NAMALWA (cell line): ENCODE measurements at regions not wholly inside any gene's neighbourhood (a gene's known extent, or its start where the extent isn't known, plus 50 kb on each side); places are given as distances from the start of the nearest gene placed in this dataset.
"Not testable (repeated sequence)": the region's sequence is repeated elsewhere in the genome, so short reads cannot be mapped to it uniquely, and the experiment has no call there.

Experiments used
- DNase-seq: peaks from one replicate; pipeline ENCODE4 v3.0.0-alpha.2; 2015; ENCODE audit warnings: low spot score

- no peak for DNase-seq
Measured at GRCh38 chr4:166153548-166153947, 280.5 kb downstream of the TLL1 start.

- DNase-seq: peak; percentile 2
Measured at GRCh38 chr4:166162327-166162726, 289.3 kb downstream of the TLL1 start.

GRCh38 chr4:166165829-166166420, 292.9 kb downstream of the TLL1 start:
- peak; percentile 86 for DNase-seq

GRCh38 chr4:166169111-166169510, 296.1 kb downstream of the TLL1 start:
- peak; percentile 38 for DNase-seq

DNA sequence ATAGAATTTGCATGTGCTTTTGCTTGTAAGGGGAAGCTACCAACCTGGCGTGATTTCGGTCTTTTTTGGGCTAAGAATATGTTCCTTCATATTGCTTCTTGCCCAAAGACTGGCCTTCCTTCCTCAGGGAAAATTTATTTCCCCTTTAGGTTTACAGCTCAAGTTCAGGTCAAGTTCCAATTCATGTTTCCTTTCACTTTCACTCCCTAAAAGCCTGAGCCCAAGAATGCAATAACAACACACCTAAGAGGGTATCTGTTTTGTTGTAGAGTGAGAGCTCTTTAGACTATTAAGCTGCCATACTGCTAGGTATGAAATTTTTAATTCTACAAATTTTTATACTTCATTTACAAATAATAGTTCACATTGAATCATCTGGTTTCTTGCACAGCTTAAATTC, 299.6 kb downstream of the TLL1 start:
- no peak for DNase-seq

- no peak for DNase-seq
Measured at GRCh38 chr4:166174717-166175490, 301.9 kb downstream of the TLL1 start.

DNA sequence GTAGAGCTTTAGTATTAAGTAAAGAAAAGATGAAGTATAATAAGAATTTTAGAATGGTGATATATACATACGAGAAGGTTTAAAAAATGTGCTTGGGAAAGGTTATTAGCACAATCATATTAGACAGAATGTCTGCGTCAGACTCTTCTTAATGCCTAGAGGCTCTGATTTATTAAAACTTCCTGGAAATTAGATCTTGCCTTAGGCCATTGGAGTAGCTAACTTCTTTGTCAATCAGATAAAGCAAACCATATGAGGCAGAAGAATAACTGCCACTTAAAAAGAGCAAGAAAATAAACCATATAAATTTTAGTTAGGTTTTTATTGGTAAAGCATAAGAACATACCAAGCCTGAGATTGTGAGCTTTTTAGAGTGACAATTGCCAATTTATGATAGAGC, 309.1 kb downstream of the TLL1 start:
- DNase-seq: no peak

DNA sequence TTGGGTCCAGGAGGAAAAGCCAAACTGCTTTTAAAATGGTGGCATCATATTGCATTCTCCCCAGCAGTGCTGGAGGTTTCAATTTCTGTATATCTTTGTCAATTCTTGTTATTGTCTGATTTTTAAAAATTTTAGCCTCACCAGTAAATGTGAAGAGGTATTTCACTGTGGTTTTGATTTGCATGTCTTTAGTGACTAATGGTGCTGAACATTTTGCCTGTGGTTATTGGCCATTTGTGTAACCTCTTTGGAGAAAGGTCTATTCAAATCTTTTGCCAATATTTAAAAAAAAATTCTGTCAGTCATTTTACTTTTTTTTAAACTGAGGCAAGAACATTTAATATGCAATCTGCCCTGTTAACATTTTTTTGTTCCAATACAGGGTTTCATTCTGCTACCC, 322.1 kb downstream of the TLL1 start:
- DNase-seq: no peak

DNA sequence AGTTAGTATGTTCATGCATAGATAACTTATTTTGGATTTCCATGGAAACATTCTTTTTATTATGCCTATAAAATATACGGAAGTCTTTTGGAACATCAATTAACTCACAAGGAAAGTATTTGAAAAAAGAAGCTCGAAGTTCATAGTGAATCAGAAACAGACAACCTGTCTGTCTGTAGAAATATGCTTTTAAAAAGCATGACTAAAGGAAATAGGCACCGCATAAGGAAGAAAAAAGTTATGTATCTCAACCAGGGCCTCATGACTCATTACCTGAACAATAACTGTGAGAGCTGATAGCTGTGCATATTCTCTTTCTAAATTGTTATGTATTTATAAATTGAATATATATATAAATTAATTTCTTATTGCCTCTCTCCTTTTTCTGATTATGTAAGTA, 324.1 kb downstream of the TLL1 start:
- no peak for DNase-seq

DNA sequence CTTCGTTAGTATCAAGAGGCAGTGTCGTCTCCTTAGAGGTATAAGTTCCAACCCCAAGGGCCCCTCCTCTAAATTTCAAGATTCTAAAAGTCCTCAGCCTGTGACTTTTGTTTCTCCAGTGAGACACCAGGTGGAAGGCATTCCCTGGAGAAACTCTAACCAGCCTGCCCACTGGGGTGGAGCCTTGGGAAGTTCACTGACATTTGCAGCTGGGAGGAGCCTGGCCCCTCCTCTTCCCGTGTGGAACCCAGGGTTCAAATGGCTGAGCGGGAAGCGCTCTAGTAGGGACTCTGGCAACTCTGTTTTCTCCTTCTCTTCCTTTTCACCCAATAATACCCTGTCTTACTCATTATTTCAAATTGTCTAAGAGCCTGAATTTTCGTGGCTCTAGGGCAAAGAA, 325.0 kb downstream of the TLL1 start:
- DNase-seq: no peak

GRCh38 chr4:166198516-166199310, 325.7 kb downstream of the TLL1 start:
- DNase-seq: no peak

DNA sequence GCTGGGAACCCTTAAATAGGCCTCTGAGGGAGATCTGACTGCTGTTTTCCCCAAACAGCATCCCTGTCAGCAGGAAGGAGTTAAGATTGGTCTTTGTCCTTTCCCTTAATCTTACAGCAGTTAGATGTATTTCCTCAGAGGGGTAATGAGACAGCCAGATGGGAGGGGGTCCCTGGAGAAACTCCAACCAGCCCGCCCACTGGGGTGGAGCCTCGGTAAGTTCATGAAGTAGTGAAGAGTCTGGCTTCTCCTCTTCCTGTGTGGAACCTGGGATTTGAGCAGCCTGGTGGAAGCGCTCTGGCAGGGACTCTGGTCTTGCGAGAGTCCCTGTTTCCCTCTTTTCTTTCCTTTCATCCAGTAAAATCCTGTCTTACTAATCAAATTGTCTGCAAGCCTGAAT, 330.0 kb downstream of the TLL1 start:
- no peak for DNase-seq

- DNase-seq: not testable (repeated sequence)
Measured at GRCh38 chr4:166212326-166212725, 339.3 kb downstream of the TLL1 start.

DNA sequence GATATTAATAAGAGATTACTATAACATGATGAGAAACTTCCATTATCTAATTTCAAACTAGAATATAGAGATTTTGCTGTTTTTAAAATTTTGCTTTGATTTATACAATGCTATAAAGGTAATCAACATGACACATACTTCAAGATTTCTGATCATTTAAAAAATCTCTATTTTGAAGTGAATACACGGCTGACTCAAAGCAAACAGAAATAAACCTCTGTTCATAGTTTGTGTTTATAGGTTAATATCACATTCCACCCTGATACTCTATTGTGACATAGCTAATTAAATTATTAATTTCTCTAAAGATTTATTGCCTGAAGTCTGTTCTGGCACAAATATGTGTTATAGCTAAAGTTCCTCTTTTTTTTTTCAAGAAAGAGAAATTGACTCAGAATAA, 349.2 kb downstream of the TLL1 start:
- no peak for DNase-seq

DNA sequence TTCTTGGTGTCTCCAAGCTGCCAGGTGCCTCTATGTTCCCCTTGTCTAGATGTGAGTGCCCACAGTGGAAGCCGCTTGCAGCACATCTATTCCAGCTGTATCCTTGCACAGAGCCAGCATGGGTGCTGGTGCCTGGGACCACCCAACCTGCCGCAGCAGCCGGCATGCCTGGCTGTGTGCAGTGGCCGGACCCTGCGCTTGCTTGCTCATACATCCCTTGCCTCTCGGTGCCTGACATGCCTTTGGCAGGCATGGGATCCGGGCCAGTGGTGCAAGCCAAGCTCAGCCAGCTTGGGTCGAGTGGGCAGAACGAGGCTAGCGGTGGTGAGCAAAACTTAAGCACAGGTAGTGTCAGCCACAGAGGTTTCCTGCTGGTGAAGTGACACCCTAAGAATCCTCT, 355.1 kb downstream of the TLL1 start:
- DNase-seq: no peak

- DNase-seq: no peak
Measured at GRCh38 chr4:166229799-166230198, 356.8 kb downstream of the TLL1 start.

DNA sequence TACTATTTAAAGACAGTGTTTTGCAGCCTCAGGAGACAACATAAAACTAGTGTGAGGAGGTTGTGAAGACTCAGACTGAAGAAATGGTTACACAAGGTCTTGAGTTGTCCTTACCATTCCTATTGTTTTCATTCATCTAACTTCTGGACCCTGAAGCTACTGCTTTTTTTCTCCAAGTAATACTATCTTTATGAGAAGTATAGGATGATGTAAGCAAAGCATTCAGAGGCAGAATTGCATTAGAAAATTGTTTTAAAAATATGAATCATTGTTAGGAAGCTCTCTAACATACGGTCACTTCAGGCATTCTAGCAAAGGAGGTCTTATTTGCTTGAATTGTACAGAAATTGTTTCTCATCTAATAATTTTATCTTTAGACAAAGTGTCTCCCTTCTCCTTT, 357.8 kb downstream of the TLL1 start:
- DNase-seq: no peak

- DNase-seq: no peak
Measured at GRCh38 chr4:166239354-166239753, 366.3 kb downstream of the TLL1 start.

- peak; percentile 54 for DNase-seq
Measured at GRCh38 chr4:166252487-166253402, 379.7 kb downstream of the TLL1 start.

DNA sequence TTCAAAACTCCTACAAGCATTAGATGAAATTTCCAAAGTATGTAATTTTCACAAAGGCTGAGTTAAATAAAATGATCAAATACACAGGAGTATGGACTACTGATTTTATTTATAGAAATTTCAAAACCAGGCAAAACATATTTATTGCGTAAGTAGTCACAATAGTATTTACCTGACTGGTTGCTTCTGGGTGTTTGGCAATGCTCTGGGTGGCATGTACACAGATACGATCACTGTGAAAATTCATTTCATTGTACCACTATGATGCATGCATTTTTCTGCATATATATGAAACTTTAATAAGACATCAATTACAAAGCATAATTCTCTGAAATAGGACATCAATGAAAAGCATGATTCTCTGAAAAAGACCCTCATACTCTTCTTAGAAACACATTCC, 384.2 kb downstream of the TLL1 start:
- no peak for DNase-seq

GRCh38 chr4:166257891-166258290, 384.9 kb downstream of the TLL1 start:
- no peak for DNase-seq

GRCh38 chr4:166259081-166259480, 386.0 kb downstream of the TLL1 start:
- no peak for DNase-seq
